RWPE2 (cell line): ENCODE measurements at regions not wholly inside any gene's neighbourhood (a gene's known extent, or its start where the extent isn't known, plus 50 kb on each side); places are given as distances from the start of the nearest gene placed in this dataset.

Source experiments
- ATAC-seq: fragments of 200-7000 bp; cut with Tn5 transposase; 3 replicates; pipeline ENCODE4 v1.9.1; 2021; ENCODE audit warnings: low read depth
- DNase-seq: peaks from one replicate; pipeline ENCODE4 v3.0.0-alpha.2; 2020; ENCODE audit warnings: low spot score
- H3K27ac ChIP-seq: fragments of 450-650 bp; 2 replicates; pipeline ENCODE4 v1.5.1; 2017; ENCODE audit warnings: mild to moderate bottlenecking; ENCODE audit not compliant: poor library complexity, severe bottlenecking
- H3K27me3 ChIP-seq: fragments of 250-450 bp; sonication (Bioruptor Pico); 2 replicates; pipeline ENCODE4 v1.5.1; 2021; ENCODE audit warnings: mild to moderate bottlenecking, moderate library complexity; ENCODE audit not compliant: insufficient read depth, poor library complexity, severe bottlenecking
- H3K36me3 ChIP-seq: fragments of 250-450 bp; sonication (Bioruptor Pico); 2 replicates; pipeline ENCODE4 v1.5.1; 2020; ENCODE audit warnings: low read depth, mild to moderate bottlenecking, moderate library complexity
- H3K4me1 ChIP-seq: fragments of 250-450 bp; sonication (Bioruptor Pico); 2 replicates; pipeline ENCODE4 v1.5.1; 2021; ENCODE audit warnings: mild to moderate bottlenecking, moderate library complexity; ENCODE audit not compliant: insufficient read depth, poor library complexity, severe bottlenecking
- H3K4me3 ChIP-seq: fragments of 250-450 bp; sonication (Bioruptor Pico); 2 replicates; pipeline ENCODE4 v1.5.1; 2021; ENCODE audit warnings: mild to moderate bottlenecking, moderate library complexity; ENCODE audit not compliant: severe bottlenecking
- H3K9me3 ChIP-seq: fragments of 250-450 bp; sonication (Bioruptor Pico); 2 replicates; pipeline ENCODE4 v1.5.1; 2021; ENCODE audit warnings: mild to moderate bottlenecking, moderate library complexity; ENCODE audit not compliant: severe bottlenecking
- CTCF ChIP-seq: fragments of 450-650 bp; IDR thresholded peaks from one replicate; pipeline ENCODE4 v1.5.1; 2017; ENCODE audit warnings: mild to moderate bottlenecking, moderate library complexity; ENCODE audit not compliant: poor library complexity, severe bottlenecking

- Histone ChIP-seq H3K36me3 (no peaks in the 10 kb centered on the region), H3K4me3 (no peak overlapping the region), H3K27ac (no peak overlapping the region), H3K9me3 (no peaks in the 10 kb centered on the region), H3K27me3 (peaks cover 15% of the 10 kb centered on the region), H3K4me1 (no peaks in the 10 kb centered on the region)
- DNase-seq (no peak), ATAC-seq (no peak)
- TF ChIP-seq CTCF: no peak
Observed at GRCh38 chr11:97309291-97309690, 919.5 kb downstream of the JRKL start.

GRCh38 chr11:97325693-97326092 lies 935.9 kb downstream of the JRKL start:
- no peaks in the 10 kb centered on the region for H3K36me3 ChIP-seq
- no peaks in the 10 kb centered on the region for H3K27me3 ChIP-seq
- no peak overlapping the region for H3K4me3 ChIP-seq
- H3K27ac ChIP-seq: no peak overlapping the region
- H3K4me1 ChIP-seq: no peaks in the 10 kb centered on the region
- DNase-seq (no peak), ATAC-seq (no peak)
- H3K9me3 ChIP-seq: no peaks in the 10 kb centered on the region
- TF ChIP-seq CTCF: no peak

- H3K9me3 ChIP-seq: no peaks in the 10 kb centered on the region
- no peaks in the 10 kb centered on the region for H3K36me3 ChIP-seq
- ATAC-seq: no peak
- no peak for TF ChIP-seq CTCF
- no peak overlapping the region for H3K4me3 ChIP-seq
- no peaks in the 10 kb centered on the region for H3K27me3 ChIP-seq
- H3K27ac ChIP-seq: no peak overlapping the region
- H3K4me1 ChIP-seq: no peaks in the 10 kb centered on the region
- DNase-seq: no peak
Observed at GRCh38 chr11:97332271-97332670, 942.5 kb downstream of the JRKL start.

GRCh38 chr11:97336064-97336463 lies 946.3 kb downstream of the JRKL start:
- Histone ChIP-seq H3K27ac (no peak overlapping the region), H3K27me3 (peaks cover 3% of the 10 kb centered on the region), H3K9me3 (no peaks in the 10 kb centered on the region), H3K4me1 (no peaks in the 10 kb centered on the region), H3K4me3 (no peak overlapping the region), H3K36me3 (no peaks in the 10 kb centered on the region)
- TF ChIP-seq CTCF: no peak
- no peak for ATAC-seq
- no peak for DNase-seq

GRCh38 chr11:97345032-97345431 lies 955.2 kb downstream of the JRKL start:
- ATAC-seq (no peak), DNase-seq (no peak)
- Histone ChIP-seq H3K4me3 (no peak overlapping the region), H3K27ac (no peak overlapping the region), H3K27me3 (peaks cover 27% of the 10 kb centered on the region), H3K4me1 (no peaks in the 10 kb centered on the region), H3K9me3 (no peaks in the 10 kb centered on the region), H3K36me3 (no peaks in the 10 kb centered on the region)
- no peak for TF ChIP-seq CTCF
